WTC11 (cell line): ENCODE measurements at regions not wholly inside any gene's neighbourhood (a gene's known extent, or its start where the extent isn't known, plus 50 kb on each side); places are given as distances from the start of the nearest gene placed in this dataset.

Experiments used
- ATAC-seq: fragments of 200-7000 bp; cut with Tn5 transposase; 2 replicates; pipeline ENCODE4 v1.10.0; 2021; ENCODE audit warnings: mild to moderate bottlenecking, moderate library complexity
- CTCF ChIA-PET: fragments of 300-600 bp; sonication (Branson Sonifier 250); formaldehyde crosslinking; loops from one replicate; lab custom pipeline; 2021; ENCODE audit warnings: antibody characterized with exemption; lab: Charles Lee
- POLR2A ChIA-PET: fragments of 350-600 bp; sonication (Branson Sonifier 250); formaldehyde crosslinking; loops from one replicate; lab custom pipeline; 2021; ENCODE audit warnings: antibody characterized with exemption; lab: Charles Lee
- DNase-seq: peaks from one replicate; pipeline ENCODE4 v3.0.0; 2021; ENCODE audit warnings: low spot score
- H3K27ac Mint-ChIP-seq: 2 replicates; pipeline ENCODE4 v1.8.0; 2021; ENCODE audit warnings: mixed read lengths
- H3K27me3 Mint-ChIP-seq: 2 replicates; pipeline ENCODE4 v1.8.0; 2021; ENCODE audit warnings: low read depth, mild to moderate bottlenecking, moderate library complexity, mixed read lengths
- H3K36me3 Mint-ChIP-seq: 2 replicates; pipeline ENCODE4 v1.8.0; 2021; ENCODE audit warnings: mixed read lengths
- H3K4me1 Mint-ChIP-seq: 2 replicates; pipeline ENCODE4 v1.8.0; 2022; ENCODE audit warnings: mixed read lengths
- H3K4me3 Mint-ChIP-seq: 2 replicates; pipeline ENCODE4 v1.8.0; 2021; ENCODE audit warnings: mild to moderate bottlenecking, moderate library complexity, mixed read lengths
- H3K9me3 Mint-ChIP-seq: 2 replicates; pipeline ENCODE4 v1.8.0; 2021; ENCODE audit warnings: mixed read lengths
- ARID4B ChIP-seq: sonication (generic); formaldehyde crosslinking; IDR thresholded peaks from 2 replicates; pipeline ENCODE4 v1.8.0; 2023; ENCODE audit warnings: missing genetic modification reagents, mild to moderate bottlenecking, borderline replicate concordance
- ATF6 ChIP-seq: sonication (generic); formaldehyde crosslinking; IDR thresholded peaks from 2 replicates; pipeline ENCODE4 v1.8.1; 2023; ENCODE audit warnings: mild to moderate bottlenecking, missing genetic modification reagents
- ELF4 ChIP-seq: sonication (generic); formaldehyde crosslinking; IDR thresholded peaks from 2 replicates; pipeline ENCODE4 v1.8.1; 2022; ENCODE audit warnings: low read depth, mild to moderate bottlenecking, moderate library complexity, missing genetic modification reagents
- JAZF1 ChIP-seq: fragments of 250-450 bp; sonication (Bioruptor Pico); IDR thresholded peaks from 2 replicates; pipeline ENCODE4 v1.9.0; 2021; ENCODE audit warnings: moderate library complexity, mild to moderate bottlenecking, inconsistent platforms
- NR1H2 ChIP-seq: sonication (generic); formaldehyde crosslinking; IDR thresholded peaks from 2 replicates; pipeline ENCODE4 v1.9.0; 2021; ENCODE audit warnings: mild to moderate bottlenecking, moderate library complexity, missing genetic modification reagents
- PREB ChIP-seq: sonication (generic); formaldehyde crosslinking; IDR thresholded peaks from 2 replicates; pipeline ENCODE4 v1.8.1; 2022; ENCODE audit warnings: mild to moderate bottlenecking, missing genetic modification reagents, moderate library complexity, borderline replicate concordance
- PRRX2 ChIP-seq: fragments of 250-450 bp; sonication (Bioruptor Pico); IDR thresholded peaks from 2 replicates; pipeline ENCODE4 v1.8.0; 2021; ENCODE audit warnings: mild to moderate bottlenecking
- SOX15 ChIP-seq: fragments of 250-450 bp; sonication (Bioruptor Pico); IDR thresholded peaks from 2 replicates; pipeline ENCODE4 v1.9.0; 2021; ENCODE audit warnings: mild to moderate bottlenecking
- TP53 ChIP-seq: sonication (generic); formaldehyde crosslinking; IDR thresholded peaks from 2 replicates; pipeline ENCODE4 v1.8.1; 2023; ENCODE audit warnings: mild to moderate bottlenecking, missing genetic modification reagents
- ZBTB43 ChIP-seq: sonication (generic); formaldehyde crosslinking; IDR thresholded peaks from 2 replicates; pipeline ENCODE4 v1.8.1; 2023; ENCODE audit warnings: mild to moderate bottlenecking, missing genetic modification reagents
- ZNF317 ChIP-seq: sonication (generic); formaldehyde crosslinking; IDR thresholded peaks from 2 replicates; pipeline ENCODE4 v1.8.1; 2023; ENCODE audit warnings: low read depth, mild to moderate bottlenecking, moderate library complexity, missing genetic modification reagents, borderline replicate concordance
- TF ChIP-seq, protein P1 (sequence below): sonication (generic); formaldehyde crosslinking; IDR thresholded peaks from 2 replicates; pipeline ENCODE4 v1.8.1; 2022; ENCODE audit warnings: mild to moderate bottlenecking, moderate library complexity, missing genetic modification reagents
- TF ChIP-seq, protein P2 (sequence below): sonication (generic); formaldehyde crosslinking; IDR thresholded peaks from 2 replicates; pipeline ENCODE4 v1.8.1; 2023; ENCODE audit warnings: mild to moderate bottlenecking, missing genetic modification reagents, borderline replicate concordance
- TF ChIP-seq, protein P3 (sequence below): fragments of 200-600 bp; IDR thresholded peaks from 2 replicates; pipeline ENCODE4 v1.8.0; 2022; ENCODE audit warnings: antibody characterized with exemption

DNA sequence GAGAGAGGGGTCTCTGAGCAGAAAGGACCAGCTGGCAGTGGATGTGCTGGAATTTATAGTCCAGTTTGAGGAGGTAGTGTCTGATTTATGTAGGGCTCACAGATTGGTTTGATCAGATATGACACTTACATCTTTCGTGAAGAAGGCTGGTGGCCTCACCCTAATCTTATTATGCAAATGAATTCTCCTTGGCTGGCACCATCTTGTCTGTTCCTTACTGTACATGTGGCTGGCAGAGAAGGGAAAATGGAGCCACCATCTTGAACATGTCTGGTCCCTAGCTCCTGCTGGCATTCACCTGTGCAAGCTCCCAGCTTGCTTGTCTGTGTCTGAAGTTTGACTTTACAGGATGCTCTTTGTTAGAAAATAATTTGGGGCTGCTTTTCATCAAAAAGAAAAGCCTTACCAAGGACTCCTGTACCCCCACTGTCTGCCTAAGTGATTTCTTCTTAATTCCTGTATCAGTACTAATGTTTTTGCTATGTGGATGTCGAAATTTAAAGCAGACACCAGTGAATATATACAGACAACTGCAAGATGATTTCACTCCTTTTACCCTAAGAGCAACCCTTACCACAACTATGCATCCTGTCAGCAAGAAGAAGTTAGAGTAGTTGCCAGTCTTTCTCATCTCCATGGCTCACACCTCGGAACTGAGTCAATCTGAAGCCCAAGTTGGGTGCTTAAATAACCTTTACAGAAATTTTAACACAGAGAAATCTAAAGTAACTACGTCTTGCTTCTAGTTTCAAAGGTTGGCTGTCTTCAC is 322.0 kb upstream of the SEMA3D start:
- no peak overlapping the region for H3K27ac Mint-ChIP-seq
- no peak overlapping the region for H3K4me3 Mint-ChIP-seq
- POLR2A ChIA-PET, result no interaction called here
- TF ChIP-seq NR1H2 (CRISPR knock-in tag) (no peak), JAZF1 (CRISPR knock-in tag) (no peak), TP53 (CRISPR knock-in tag) (no peak), PRRX2 (CRISPR knock-in tag) (no peak), SOX15 (CRISPR knock-in tag) (no peak), ATF6 (CRISPR knock-in tag) (no peak), ARID4B (CRISPR knock-in tag) (no peak), ZNF317 (CRISPR knock-in tag) (no peak), ELF4 (CRISPR knock-in tag) (no peak), PREB (CRISPR knock-in tag) (no peak), ZBTB43 (no peak)
- TF ChIP-seq, protein P1, sequence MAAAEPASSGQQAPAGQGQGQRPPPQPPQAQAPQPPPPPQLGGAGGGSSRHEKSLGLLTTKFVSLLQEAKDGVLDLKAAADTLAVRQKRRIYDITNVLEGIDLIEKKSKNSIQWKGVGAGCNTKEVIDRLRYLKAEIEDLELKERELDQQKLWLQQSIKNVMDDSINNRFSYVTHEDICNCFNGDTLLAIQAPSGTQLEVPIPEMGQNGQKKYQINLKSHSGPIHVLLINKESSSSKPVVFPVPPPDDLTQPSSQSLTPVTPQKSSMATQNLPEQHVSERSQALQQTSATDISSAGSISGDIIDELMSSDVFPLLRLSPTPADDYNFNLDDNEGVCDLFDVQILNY, result no peak
- TF ChIP-seq, protein P2, sequence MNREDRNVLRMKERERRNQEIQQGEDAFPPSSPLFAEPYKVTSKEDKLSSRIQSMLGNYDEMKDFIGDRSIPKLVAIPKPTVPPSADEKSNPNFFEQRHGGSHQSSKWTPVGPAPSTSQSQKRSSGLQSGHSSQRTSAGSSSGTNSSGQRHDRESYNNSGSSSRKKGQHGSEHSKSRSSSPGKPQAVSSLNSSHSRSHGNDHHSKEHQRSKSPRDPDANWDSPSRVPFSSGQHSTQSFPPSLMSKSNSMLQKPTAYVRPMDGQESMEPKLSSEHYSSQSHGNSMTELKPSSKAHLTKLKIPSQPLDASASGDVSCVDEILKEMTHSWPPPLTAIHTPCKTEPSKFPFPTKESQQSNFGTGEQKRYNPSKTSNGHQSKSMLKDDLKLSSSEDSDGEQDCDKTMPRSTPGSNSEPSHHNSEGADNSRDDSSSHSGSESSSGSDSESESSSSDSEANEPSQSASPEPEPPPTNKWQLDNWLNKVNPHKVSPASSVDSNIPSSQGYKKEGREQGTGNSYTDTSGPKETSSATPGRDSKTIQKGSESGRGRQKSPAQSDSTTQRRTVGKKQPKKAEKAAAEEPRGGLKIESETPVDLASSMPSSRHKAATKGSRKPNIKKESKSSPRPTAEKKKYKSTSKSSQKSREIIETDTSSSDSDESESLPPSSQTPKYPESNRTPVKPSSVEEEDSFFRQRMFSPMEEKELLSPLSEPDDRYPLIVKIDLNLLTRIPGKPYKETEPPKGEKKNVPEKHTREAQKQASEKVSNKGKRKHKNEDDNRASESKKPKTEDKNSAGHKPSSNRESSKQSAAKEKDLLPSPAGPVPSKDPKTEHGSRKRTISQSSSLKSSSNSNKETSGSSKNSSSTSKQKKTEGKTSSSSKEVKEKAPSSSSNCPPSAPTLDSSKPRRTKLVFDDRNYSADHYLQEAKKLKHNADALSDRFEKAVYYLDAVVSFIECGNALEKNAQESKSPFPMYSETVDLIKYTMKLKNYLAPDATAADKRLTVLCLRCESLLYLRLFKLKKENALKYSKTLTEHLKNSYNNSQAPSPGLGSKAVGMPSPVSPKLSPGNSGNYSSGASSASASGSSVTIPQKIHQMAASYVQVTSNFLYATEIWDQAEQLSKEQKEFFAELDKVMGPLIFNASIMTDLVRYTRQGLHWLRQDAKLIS, result no peak
- TF ChIP-seq, protein P3, sequence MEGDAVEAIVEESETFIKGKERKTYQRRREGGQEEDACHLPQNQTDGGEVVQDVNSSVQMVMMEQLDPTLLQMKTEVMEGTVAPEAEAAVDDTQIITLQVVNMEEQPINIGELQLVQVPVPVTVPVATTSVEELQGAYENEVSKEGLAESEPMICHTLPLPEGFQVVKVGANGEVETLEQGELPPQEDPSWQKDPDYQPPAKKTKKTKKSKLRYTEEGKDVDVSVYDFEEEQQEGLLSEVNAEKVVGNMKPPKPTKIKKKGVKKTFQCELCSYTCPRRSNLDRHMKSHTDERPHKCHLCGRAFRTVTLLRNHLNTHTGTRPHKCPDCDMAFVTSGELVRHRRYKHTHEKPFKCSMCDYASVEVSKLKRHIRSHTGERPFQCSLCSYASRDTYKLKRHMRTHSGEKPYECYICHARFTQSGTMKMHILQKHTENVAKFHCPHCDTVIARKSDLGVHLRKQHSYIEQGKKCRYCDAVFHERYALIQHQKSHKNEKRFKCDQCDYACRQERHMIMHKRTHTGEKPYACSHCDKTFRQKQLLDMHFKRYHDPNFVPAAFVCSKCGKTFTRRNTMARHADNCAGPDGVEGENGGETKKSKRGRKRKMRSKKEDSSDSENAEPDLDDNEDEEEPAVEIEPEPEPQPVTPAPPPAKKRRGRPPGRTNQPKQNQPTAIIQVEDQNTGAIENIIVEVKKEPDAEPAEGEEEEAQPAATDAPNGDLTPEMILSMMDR, result no peak
- H3K4me1 Mint-ChIP-seq, result 0 out of 2 replicates have a peak, but pooled peaks cover 2% of the 10 kb centered on the region
- ATAC-seq (no peak), DNase-seq (no peak)
- H3K36me3 Mint-ChIP-seq, result no peaks in the 10 kb centered on the region
- no peaks in the 10 kb centered on the region for H3K27me3 Mint-ChIP-seq
- CTCF ChIA-PET, result no interaction called here
- H3K9me3 Mint-ChIP-seq, result no peaks in the 10 kb centered on the region
